HL-60/S4 treated with retinoic acid at 250 ng/mL for 4 days and 3 days (cell line): ENCODE measurements at regions not wholly inside any gene's neighbourhood (a gene's known extent, or its start where the extent isn't known, plus 50 kb on each side); places are given as distances from the start of the nearest gene placed in this dataset.
"Not testable (repeated sequence)": the region's sequence is repeated elsewhere in the genome, so short reads cannot be mapped to it uniquely, and the experiment has no call there.

Experiments used
- in situ Hi-C: fragments of 300-500 bp; cut with MboI; formaldehyde crosslinking; loops from 2 replicates; pipeline ENCODE4 v1.7.0; 2022; ENCODE audit warnings: low sequenced_read_pairs

GRCh38 chr16:58970775-58971174 lies 236.7 kb upstream of the GOT2 start:
- in situ Hi-C loops = no loop called here

GRCh38 chr16:58963479-58963878 lies 229.4 kb upstream of the GOT2 start:
- in situ Hi-C loops = no loop called here

GRCh38 chr16:58962811-58963210 lies 228.7 kb upstream of the GOT2 start:
- in situ Hi-C loops = no loop called here

- in situ Hi-C loops = no loop called here
These were observed 226.4 kb upstream of the GOT2 start for GRCh38 chr16:58960484-58960883.

GRCh38 chr16:58960034-58960433 lies 225.9 kb upstream of the GOT2 start:
- in situ Hi-C loops = no loop called here

GRCh38 chr16:58958749-58959148 lies 224.6 kb upstream of the GOT2 start:
- in situ Hi-C loops = no loop called here

GRCh38 chr16:58948244-58948643 lies 214.1 kb upstream of the GOT2 start:
- in situ Hi-C loops = no loop called here

GRCh38 chr16:58940609-58941008 lies 206.5 kb upstream of the GOT2 start:
- in situ Hi-C loops = no loop called here

GRCh38 chr16:58938811-58939210 lies 204.7 kb upstream of the GOT2 start:
- in situ Hi-C loops = no loop called here

GRCh38 chr16:58937661-58938060 lies 203.5 kb upstream of the GOT2 start:
- in situ Hi-C loops = no loop called here

GRCh38 chr16:58933186-58933585 lies 199.1 kb upstream of the GOT2 start:
- in situ Hi-C loops = no loop called here

- in situ Hi-C loops = no loop called here
These were observed 197.3 kb upstream of the GOT2 start for GRCh38 chr16:58931436-58931835.

- in situ Hi-C loops = no loop called here
These were observed 189.0 kb upstream of the GOT2 start for GRCh38 chr16:58923094-58923493.

GRCh38 chr16:58913456-58913855 lies 179.3 kb upstream of the GOT2 start:
- in situ Hi-C loops = no loop called here

GRCh38 chr16:58912571-58912970 lies 178.5 kb upstream of the GOT2 start:
- in situ Hi-C loops = no loop called here

GRCh38 chr16:58906981-58907715 lies 173.0 kb upstream of the GOT2 start:
- in situ Hi-C loops = no loop called here

GRCh38 chr16:58904291-58904690 lies 170.2 kb upstream of the GOT2 start:
- in situ Hi-C loops = no loop called here

GRCh38 chr16:58889516-58889915 lies 155.4 kb upstream of the GOT2 start:
- in situ Hi-C loops = no loop called here

GRCh38 chr16:58885528-58886170 lies 151.5 kb upstream of the GOT2 start:
- in situ Hi-C loops = no loop called here

GRCh38 chr16:58884141-58884540 lies 150.0 kb upstream of the GOT2 start:
- in situ Hi-C loops = no loop called here

- in situ Hi-C loops = no loop called here
These were observed 149.0 kb upstream of the GOT2 start for GRCh38 chr16:58883131-58883530.

GRCh38 chr16:58882292-58882691 lies 148.2 kb upstream of the GOT2 start:
- in situ Hi-C loops = no loop called here

GRCh38 chr16:58878641-58879040 lies 144.5 kb upstream of the GOT2 start:
- in situ Hi-C loops = not testable (repeated sequence)
